WTC11 (cell line): ENCODE measurements at regions not wholly inside any gene's neighbourhood (a gene's known extent, or its start where the extent isn't known, plus 50 kb on each side); places are given as distances from the start of the nearest gene placed in this dataset.

Source experiments
- IRF1 ChIP-seq: sonication (generic); formaldehyde crosslinking; IDR thresholded peaks from 2 replicates; pipeline ENCODE4 v1.8.0; 2023; ENCODE audit warnings: missing genetic modification reagents
- NR1H2 ChIP-seq: sonication (generic); formaldehyde crosslinking; IDR thresholded peaks from 2 replicates; pipeline ENCODE4 v1.9.0; 2021; ENCODE audit warnings: mild to moderate bottlenecking, moderate library complexity, missing genetic modification reagents
- TF ChIP-seq, protein P1 (sequence below): fragments of 200-600 bp; IDR thresholded peaks from 2 replicates; pipeline ENCODE4 v1.8.0; 2022; ENCODE audit warnings: antibody characterized with exemption

DNA sequence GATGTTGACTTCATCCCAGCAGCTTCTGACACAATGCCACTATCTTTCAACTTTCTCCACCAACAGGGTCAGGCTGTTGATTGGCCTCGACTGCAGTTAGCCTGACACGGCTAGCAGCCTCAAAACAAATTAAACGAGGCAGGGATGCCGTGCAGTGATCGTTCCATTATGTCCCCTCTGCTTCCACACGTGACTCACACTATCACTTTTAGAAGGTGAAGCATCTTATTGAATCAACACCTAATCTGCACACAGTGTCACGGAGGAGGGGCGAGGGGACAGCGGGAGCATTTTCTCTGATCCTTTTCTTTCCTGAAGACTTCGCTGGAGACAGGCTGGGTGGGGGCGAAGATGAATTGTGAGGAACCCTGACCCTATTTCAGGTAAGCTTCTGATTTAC is 241.9 kb upstream of the ZNF507 start:
- TF ChIP-seq, protein P1, sequence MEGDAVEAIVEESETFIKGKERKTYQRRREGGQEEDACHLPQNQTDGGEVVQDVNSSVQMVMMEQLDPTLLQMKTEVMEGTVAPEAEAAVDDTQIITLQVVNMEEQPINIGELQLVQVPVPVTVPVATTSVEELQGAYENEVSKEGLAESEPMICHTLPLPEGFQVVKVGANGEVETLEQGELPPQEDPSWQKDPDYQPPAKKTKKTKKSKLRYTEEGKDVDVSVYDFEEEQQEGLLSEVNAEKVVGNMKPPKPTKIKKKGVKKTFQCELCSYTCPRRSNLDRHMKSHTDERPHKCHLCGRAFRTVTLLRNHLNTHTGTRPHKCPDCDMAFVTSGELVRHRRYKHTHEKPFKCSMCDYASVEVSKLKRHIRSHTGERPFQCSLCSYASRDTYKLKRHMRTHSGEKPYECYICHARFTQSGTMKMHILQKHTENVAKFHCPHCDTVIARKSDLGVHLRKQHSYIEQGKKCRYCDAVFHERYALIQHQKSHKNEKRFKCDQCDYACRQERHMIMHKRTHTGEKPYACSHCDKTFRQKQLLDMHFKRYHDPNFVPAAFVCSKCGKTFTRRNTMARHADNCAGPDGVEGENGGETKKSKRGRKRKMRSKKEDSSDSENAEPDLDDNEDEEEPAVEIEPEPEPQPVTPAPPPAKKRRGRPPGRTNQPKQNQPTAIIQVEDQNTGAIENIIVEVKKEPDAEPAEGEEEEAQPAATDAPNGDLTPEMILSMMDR: no peak
- TF ChIP-seq IRF1 (CRISPR knock-in tag) (no peak), NR1H2 (no peak)
